ENCODE measurements at regions not wholly inside any gene's neighbourhood (a gene's known extent, or its start where the extent isn't known, plus 50 kb on each side); places are given as distances from the start of the nearest gene placed in this dataset.

DNA sequence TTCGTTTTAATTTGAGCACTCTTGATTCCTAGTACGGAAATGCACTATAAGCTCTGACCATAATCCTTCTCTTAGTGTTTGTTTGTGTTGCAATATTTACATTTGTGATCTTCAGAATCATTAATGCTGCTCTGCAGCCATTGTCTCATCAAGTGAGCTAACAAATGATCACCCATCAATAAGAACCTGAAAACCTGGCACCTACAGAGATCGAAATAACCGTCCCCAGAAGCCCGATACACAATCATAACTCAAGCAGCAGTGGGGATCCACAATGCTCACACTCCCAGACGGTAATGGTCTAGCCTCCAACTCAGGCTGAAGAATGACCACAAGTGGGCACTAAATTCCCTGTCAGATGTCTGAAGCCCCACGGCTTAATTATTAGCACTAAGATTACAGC is 156.0 kb upstream of the NFE2L3 start:
- Histone ChIP-seq H3K27me3 (ENCODE audit: control insufficient read depth, insufficient read depth, low read length) (no peaks in the 10 kb centered on the region), H3K4me1 (ENCODE audit: control insufficient read depth, insufficient read depth, low read length) (no peaks in the 10 kb centered on the region), H3K9ac (ENCODE audit: low read depth, low read length) (no peak overlapping the region), H3K4me3 (ENCODE audit: low read depth, low read length) (no peak overlapping the region), H3K36me3 (ENCODE audit: control insufficient read depth, insufficient read depth, low read length) (no peaks in the 10 kb centered on the region), H3K9me3 (ENCODE audit: control insufficient read depth, insufficient read depth, low read length) (no peaks in the 10 kb centered on the region)

DNA sequence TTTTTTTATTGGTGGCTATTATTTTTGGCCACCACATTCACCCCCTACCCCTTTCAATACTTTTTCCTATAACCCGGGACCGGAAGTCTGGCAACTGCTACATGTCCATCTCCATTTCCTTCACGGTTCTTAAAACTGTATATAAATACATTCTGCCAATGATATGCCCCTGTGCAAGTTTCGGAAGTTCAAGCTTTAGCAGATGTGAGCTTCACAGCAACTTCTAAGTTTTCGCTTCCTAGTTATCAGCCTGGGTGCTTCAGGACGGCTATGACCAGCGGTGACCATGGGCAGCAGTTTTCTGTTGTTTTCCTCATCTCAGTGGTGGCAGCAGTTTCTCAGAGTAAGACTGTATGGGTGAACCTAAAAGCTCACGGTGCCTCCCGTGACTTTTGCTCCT is 153.5 kb upstream of the NFE2L3 start:
- Histone ChIP-seq H3K9me3 (ENCODE audit: control insufficient read depth, insufficient read depth, low read length) (no peaks in the 10 kb centered on the region), H3K4me3 (ENCODE audit: low read depth, low read length) (no peak overlapping the region), H3K9ac (ENCODE audit: low read depth, low read length) (no peak overlapping the region), H3K27me3 (ENCODE audit: control insufficient read depth, insufficient read depth, low read length) (no peaks in the 10 kb centered on the region), H3K4me1 (ENCODE audit: control insufficient read depth, insufficient read depth, low read length) (no peaks in the 10 kb centered on the region), H3K36me3 (ENCODE audit: control insufficient read depth, insufficient read depth, low read length) (no peaks in the 10 kb centered on the region)

DNA sequence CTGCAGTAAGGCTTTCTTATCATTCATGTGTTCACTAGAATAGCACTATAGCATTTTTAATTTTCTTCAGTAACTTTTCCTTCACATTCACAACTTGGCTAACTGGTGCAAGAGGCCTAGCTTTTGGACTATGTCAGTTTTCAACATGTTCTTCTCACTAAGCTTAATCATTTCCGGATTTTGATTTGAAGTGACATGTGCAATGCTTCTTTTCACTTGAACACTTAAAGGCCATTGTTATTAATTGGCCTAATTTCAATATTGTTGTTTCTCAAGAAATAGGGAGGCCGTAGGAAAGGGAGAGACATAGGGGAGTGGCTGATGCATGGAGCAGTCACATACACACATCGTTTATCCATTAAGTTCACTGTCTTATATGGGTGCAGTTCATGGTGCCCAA is 151.2 kb upstream of the NFE2L3 start:
- Histone ChIP-seq H3K9me3 (ENCODE audit: control insufficient read depth, insufficient read depth, low read length) (no peaks in the 10 kb centered on the region), H3K9ac (ENCODE audit: low read depth, low read length) (no peak overlapping the region), H3K4me1 (ENCODE audit: control insufficient read depth, insufficient read depth, low read length) (no peaks in the 10 kb centered on the region), H3K36me3 (ENCODE audit: control insufficient read depth, insufficient read depth, low read length) (no peaks in the 10 kb centered on the region), H3K4me3 (ENCODE audit: low read depth, low read length) (no peak overlapping the region), H3K27me3 (ENCODE audit: control insufficient read depth, insufficient read depth, low read length) (no peaks in the 10 kb centered on the region)

GRCh38 chr7:26001662-26002244 is 150.2 kb upstream of the NFE2L3 start:
- Histone ChIP-seq H3K9me3 (ENCODE audit: control insufficient read depth, insufficient read depth, low read length) (no peaks in the 10 kb centered on the region), H3K4me1 (ENCODE audit: control insufficient read depth, insufficient read depth, low read length) (no peaks in the 10 kb centered on the region), H3K27me3 (ENCODE audit: control insufficient read depth, insufficient read depth, low read length) (no peaks in the 10 kb centered on the region), H3K4me3 (ENCODE audit: low read depth, low read length) (no peak overlapping the region), H3K9ac (ENCODE audit: low read depth, low read length) (no peak overlapping the region), H3K36me3 (ENCODE audit: control insufficient read depth, insufficient read depth, low read length) (no peaks in the 10 kb centered on the region)

GRCh38 chr7:26005683-26006410 is 146.2 kb upstream of the NFE2L3 start:
- peaks cover 4% of the 10 kb centered on the region for H3K9me3 ChIP-seq (ENCODE audit: control insufficient read depth, insufficient read depth, low read length)
- no peak overlapping the region for H3K9ac ChIP-seq (ENCODE audit: low read depth, low read length)
- H3K4me3 ChIP-seq (ENCODE audit: low read depth, low read length), result no peak overlapping the region
- H3K4me1 ChIP-seq (ENCODE audit: control insufficient read depth, insufficient read depth, low read length), result no peaks in the 10 kb centered on the region
- no peaks in the 10 kb centered on the region for H3K36me3 ChIP-seq (ENCODE audit: control insufficient read depth, insufficient read depth, low read length)
- no peaks in the 10 kb centered on the region for H3K27me3 ChIP-seq (ENCODE audit: control insufficient read depth, insufficient read depth, low read length)

DNA sequence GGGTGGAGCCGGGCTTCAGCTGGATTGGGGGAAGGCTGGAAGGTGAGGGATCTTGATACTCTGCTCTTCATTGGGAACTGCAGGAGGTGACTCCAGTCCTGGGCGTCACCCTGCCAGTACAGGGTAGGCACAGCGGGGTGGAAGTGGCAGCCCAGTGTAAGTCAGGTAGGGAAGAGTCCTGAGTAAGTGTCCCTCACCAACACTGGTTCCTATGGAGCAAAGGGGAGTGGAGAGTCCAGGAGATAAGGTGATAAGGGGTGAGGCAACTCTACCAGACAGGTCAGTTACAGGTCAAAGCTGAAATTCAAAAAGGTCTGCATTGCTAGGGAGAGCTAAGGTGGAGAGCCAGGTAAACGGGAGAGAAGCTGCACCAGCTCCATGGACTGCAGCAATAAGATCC is 145.6 kb upstream of the NFE2L3 start:
- no peaks in the 10 kb centered on the region for H3K36me3 ChIP-seq (ENCODE audit: control insufficient read depth, insufficient read depth, low read length)
- no peaks in the 10 kb centered on the region for H3K4me1 ChIP-seq (ENCODE audit: control insufficient read depth, insufficient read depth, low read length)
- no peak overlapping the region for H3K4me3 ChIP-seq (ENCODE audit: low read depth, low read length)
- H3K9ac ChIP-seq (ENCODE audit: low read depth, low read length), result no peak overlapping the region
- peaks cover 10% of the 10 kb centered on the region for H3K9me3 ChIP-seq (ENCODE audit: control insufficient read depth, insufficient read depth, low read length)
- no peaks in the 10 kb centered on the region for H3K27me3 ChIP-seq (ENCODE audit: control insufficient read depth, insufficient read depth, low read length)

DNA sequence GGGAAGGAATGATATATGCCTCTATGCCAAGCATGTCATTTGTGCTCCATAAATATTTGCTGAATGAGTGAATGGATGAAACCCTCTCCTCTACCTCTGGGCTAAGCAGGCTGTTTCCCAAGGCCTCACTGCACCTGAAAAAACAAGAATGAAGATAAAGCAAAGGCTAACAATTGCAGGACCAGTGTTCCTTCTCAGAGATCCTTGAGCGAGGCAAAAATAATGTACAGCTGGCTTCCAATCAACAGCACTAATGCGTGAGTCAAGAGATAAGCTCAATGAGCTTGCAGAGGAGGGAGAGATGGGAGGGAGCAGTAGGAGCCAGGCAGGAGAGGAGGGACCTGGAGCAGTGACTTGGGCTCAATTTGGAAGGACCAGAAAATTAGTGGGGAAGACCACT is 144.5 kb upstream of the NFE2L3 start:
- Histone ChIP-seq H3K9ac (ENCODE audit: low read depth, low read length) (no peak overlapping the region), H3K36me3 (ENCODE audit: control insufficient read depth, insufficient read depth, low read length) (no peaks in the 10 kb centered on the region), H3K4me3 (ENCODE audit: low read depth, low read length) (no peak overlapping the region), H3K4me1 (ENCODE audit: control insufficient read depth, insufficient read depth, low read length) (no peaks in the 10 kb centered on the region), H3K27me3 (ENCODE audit: control insufficient read depth, insufficient read depth, low read length) (no peaks in the 10 kb centered on the region), H3K9me3 (ENCODE audit: control insufficient read depth, insufficient read depth, low read length) (peaks cover 15% of the 10 kb centered on the region)

DNA sequence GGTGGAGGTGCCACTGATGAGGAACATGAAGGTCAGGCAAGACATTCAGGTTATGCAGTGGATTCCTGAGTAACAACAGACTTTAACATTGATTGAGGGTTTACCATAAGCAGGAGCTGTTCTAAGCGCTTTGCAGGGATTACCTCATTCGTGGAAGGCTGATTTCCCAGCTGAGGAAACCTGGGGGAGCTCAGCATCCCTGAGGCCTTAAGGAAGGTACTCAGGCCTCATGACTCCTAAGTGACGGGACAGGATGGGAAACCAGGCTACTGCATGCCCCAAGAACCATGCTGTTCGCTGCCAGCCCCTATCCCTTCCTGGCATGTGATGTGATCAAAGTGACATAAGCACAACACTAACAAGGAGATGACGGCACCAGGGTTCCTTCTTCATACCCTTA is 143.6 kb upstream of the NFE2L3 start:
- Histone ChIP-seq H3K36me3 (ENCODE audit: control insufficient read depth, insufficient read depth, low read length) (no peaks in the 10 kb centered on the region), H3K9ac (ENCODE audit: low read depth, low read length) (no peak overlapping the region), H3K9me3 (ENCODE audit: control insufficient read depth, insufficient read depth, low read length) (peaks cover 15% of the 10 kb centered on the region), H3K4me1 (ENCODE audit: control insufficient read depth, insufficient read depth, low read length) (no peaks in the 10 kb centered on the region), H3K4me3 (ENCODE audit: low read depth, low read length) (no peak overlapping the region), H3K27me3 (ENCODE audit: control insufficient read depth, insufficient read depth, low read length) (no peaks in the 10 kb centered on the region)

GRCh38 chr7:26011039-26011696 is 140.8 kb upstream of the NFE2L3 start:
- Histone ChIP-seq H3K27me3 (ENCODE audit: control insufficient read depth, insufficient read depth, low read length) (no peaks in the 10 kb centered on the region), H3K4me1 (ENCODE audit: control insufficient read depth, insufficient read depth, low read length) (no peaks in the 10 kb centered on the region), H3K9me3 (ENCODE audit: control insufficient read depth, insufficient read depth, low read length) (peaks cover 20% of the 10 kb centered on the region), H3K36me3 (ENCODE audit: control insufficient read depth, insufficient read depth, low read length) (no peaks in the 10 kb centered on the region), H3K4me3 (ENCODE audit: low read depth, low read length) (no peak overlapping the region), H3K9ac (ENCODE audit: low read depth, low read length) (no peak overlapping the region)

GRCh38 chr7:26013551-26014083 is 138.4 kb upstream of the NFE2L3 start:
- no peak overlapping the region for H3K4me3 ChIP-seq (ENCODE audit: low read depth, low read length)

GRCh38 chr7:26022982-26023381 is 129.0 kb upstream of the NFE2L3 start:
- no peaks in the 10 kb centered on the region for H3K9me3 ChIP-seq (ENCODE audit: control insufficient read depth, insufficient read depth, low read length)
- H3K27me3 ChIP-seq (ENCODE audit: control insufficient read depth, insufficient read depth, low read length), result no peaks in the 10 kb centered on the region
- H3K4me3 ChIP-seq (ENCODE audit: low read depth, low read length), result no peak overlapping the region
- H3K9ac ChIP-seq (ENCODE audit: low read depth, low read length), result no peak overlapping the region
- H3K4me1 ChIP-seq (ENCODE audit: control insufficient read depth, insufficient read depth, low read length), result peaks cover 9% of the 10 kb centered on the region
- H3K36me3 ChIP-seq (ENCODE audit: control insufficient read depth, insufficient read depth, low read length), result no peaks in the 10 kb centered on the region

More at GRCh38 chr7:26013551-26014083, 138.4 kb upstream of the NFE2L3 start:
- no peaks in the 10 kb centered on the region for H3K36me3 ChIP-seq (ENCODE audit: control insufficient read depth, insufficient read depth, low read length)
- no peak overlapping the region for H3K9ac ChIP-seq (ENCODE audit: low read depth, low read length)
- peaks cover 20% of the 10 kb centered on the region for H3K9me3 ChIP-seq (ENCODE audit: control insufficient read depth, insufficient read depth, low read length)
- H3K4me1 ChIP-seq (ENCODE audit: control insufficient read depth, insufficient read depth, low read length), result no peaks in the 10 kb centered on the region
- no peaks in the 10 kb centered on the region for H3K27me3 ChIP-seq (ENCODE audit: control insufficient read depth, insufficient read depth, low read length)

DNA sequence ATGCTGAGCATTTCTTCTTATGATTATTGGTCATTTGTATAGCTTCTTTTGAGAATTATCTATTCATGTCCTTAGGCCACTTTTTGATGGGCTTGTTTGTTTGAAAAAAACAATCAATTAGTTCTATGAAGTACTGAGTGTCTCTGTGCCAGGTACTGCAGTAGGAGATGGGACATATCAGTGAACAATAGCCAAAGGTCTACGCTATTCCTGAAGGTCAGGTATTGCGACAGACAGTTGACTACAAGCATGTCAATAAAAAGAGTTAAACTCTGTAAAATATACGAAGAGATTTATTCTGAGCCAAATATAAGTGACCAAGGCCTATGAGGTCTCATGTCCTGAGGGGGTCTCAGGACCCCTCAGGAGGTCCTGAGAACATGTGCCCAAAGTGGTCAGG is 122.1 kb upstream of the NFE2L3 start:
- H3K4me1 ChIP-seq (ENCODE audit: control insufficient read depth, insufficient read depth, low read length), result no peaks in the 10 kb centered on the region
- no peaks in the 10 kb centered on the region for H3K36me3 ChIP-seq (ENCODE audit: control insufficient read depth, insufficient read depth, low read length)
- H3K9me3 ChIP-seq (ENCODE audit: control insufficient read depth, insufficient read depth, low read length), result no peaks in the 10 kb centered on the region
- no peak overlapping the region for H3K4me3 ChIP-seq (ENCODE audit: low read depth, low read length)
- no peak overlapping the region for H3K9ac ChIP-seq (ENCODE audit: low read depth, low read length)
- H3K27me3 ChIP-seq (ENCODE audit: control insufficient read depth, insufficient read depth, low read length), result no peaks in the 10 kb centered on the region

Measured in iPS-15b (cell line).